WTC11 (cell line): ENCODE measurements at regions not wholly inside any gene's neighbourhood (a gene's known extent, or its start where the extent isn't known, plus 50 kb on each side); places are given as distances from the start of the nearest gene placed in this dataset.

Experiments used
- EMX1 ChIP-seq: fragments of 250-450 bp; sonication (Bioruptor Pico); IDR thresholded peaks from 2 replicates; pipeline ENCODE4 v1.8.0; 2021; ENCODE audit warnings: mild to moderate bottlenecking
- NFYB ChIP-seq: sonication (generic); formaldehyde crosslinking; conservative IDR thresholded peaks from 2 replicates; pipeline ENCODE4 v1.8.0; 2022; ENCODE audit warnings: low read depth, missing genetic modification reagents
- ZBTB21 ChIP-seq: sonication (generic); formaldehyde crosslinking; IDR thresholded peaks from 2 replicates; pipeline ENCODE4 v1.8.1; 2023; ENCODE audit warnings: mild to moderate bottlenecking, missing genetic modification reagents, borderline replicate concordance
- ZNF219 ChIP-seq: sonication (generic); formaldehyde crosslinking; IDR thresholded peaks from 2 replicates; pipeline ENCODE4 v1.8.0; 2023; ENCODE audit warnings: missing genetic modification reagents, mild to moderate bottlenecking, borderline replicate concordance
- TF ChIP-seq, protein P1 (sequence below): sonication (generic); formaldehyde crosslinking; IDR thresholded peaks from 2 replicates; pipeline ENCODE4 v1.8.0; 2022; ENCODE audit warnings: mild to moderate bottlenecking, missing genetic modification reagents
- TF ChIP-seq, protein P2 (sequence below): fragments of 200-600 bp; IDR thresholded peaks from 2 replicates; pipeline ENCODE4 v1.8.0; 2022; ENCODE audit warnings: antibody characterized with exemption
- TF ChIP-seq, protein P3 (sequence below): sonication (generic); formaldehyde crosslinking; IDR thresholded peaks from 2 replicates; pipeline ENCODE4 v1.8.0; 2022; ENCODE audit warnings: mild to moderate bottlenecking, missing genetic modification reagents
- TF ChIP-seq, protein P4 (sequence below): sonication (generic); formaldehyde crosslinking; IDR thresholded peaks from 2 replicates; pipeline ENCODE4 v1.8.1; 2023; ENCODE audit warnings: mild to moderate bottlenecking, missing genetic modification reagents, moderate library complexity

DNA sequence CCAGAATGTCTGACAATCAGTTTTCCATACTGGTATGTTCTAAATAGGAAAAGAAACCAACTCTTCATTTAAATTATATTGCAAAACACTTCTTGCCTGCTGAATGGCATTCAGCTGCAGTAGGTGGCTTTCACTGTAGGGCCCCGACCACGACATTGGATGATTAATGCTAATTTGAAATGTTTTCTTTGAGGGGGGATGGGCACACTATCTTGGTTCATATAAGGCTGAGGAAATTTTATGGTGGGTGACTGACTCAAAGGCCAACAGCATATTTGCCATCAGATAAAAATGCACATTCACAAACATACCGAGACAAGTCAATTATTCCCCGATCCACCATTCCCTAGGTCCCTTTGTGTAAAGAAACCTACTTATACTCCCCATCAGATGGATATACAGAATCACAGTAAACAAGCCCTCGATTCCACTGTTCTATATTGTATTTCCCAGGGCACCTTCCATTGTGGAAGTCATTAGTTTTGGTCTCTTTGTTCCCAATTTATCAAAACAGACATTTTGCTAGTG, 464.2 kb upstream of the DAB1 start:
- TF ChIP-seq, protein P1, sequence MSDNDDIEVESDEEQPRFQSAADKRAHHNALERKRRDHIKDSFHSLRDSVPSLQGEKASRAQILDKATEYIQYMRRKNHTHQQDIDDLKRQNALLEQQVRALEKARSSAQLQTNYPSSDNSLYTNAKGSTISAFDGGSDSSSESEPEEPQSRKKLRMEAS (CRISPR knock-in tag) = no peak
- TF ChIP-seq, protein P2, sequence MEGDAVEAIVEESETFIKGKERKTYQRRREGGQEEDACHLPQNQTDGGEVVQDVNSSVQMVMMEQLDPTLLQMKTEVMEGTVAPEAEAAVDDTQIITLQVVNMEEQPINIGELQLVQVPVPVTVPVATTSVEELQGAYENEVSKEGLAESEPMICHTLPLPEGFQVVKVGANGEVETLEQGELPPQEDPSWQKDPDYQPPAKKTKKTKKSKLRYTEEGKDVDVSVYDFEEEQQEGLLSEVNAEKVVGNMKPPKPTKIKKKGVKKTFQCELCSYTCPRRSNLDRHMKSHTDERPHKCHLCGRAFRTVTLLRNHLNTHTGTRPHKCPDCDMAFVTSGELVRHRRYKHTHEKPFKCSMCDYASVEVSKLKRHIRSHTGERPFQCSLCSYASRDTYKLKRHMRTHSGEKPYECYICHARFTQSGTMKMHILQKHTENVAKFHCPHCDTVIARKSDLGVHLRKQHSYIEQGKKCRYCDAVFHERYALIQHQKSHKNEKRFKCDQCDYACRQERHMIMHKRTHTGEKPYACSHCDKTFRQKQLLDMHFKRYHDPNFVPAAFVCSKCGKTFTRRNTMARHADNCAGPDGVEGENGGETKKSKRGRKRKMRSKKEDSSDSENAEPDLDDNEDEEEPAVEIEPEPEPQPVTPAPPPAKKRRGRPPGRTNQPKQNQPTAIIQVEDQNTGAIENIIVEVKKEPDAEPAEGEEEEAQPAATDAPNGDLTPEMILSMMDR = no peak
- TF ChIP-seq, protein P3, sequence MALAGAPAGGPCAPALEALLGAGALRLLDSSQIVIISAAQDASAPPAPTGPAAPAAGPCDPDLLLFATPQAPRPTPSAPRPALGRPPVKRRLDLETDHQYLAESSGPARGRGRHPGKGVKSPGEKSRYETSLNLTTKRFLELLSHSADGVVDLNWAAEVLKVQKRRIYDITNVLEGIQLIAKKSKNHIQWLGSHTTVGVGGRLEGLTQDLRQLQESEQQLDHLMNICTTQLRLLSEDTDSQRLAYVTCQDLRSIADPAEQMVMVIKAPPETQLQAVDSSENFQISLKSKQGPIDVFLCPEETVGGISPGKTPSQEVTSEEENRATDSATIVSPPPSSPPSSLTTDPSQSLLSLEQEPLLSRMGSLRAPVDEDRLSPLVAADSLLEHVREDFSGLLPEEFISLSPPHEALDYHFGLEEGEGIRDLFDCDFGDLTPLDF = no peak
- TF ChIP-seq, protein P4, sequence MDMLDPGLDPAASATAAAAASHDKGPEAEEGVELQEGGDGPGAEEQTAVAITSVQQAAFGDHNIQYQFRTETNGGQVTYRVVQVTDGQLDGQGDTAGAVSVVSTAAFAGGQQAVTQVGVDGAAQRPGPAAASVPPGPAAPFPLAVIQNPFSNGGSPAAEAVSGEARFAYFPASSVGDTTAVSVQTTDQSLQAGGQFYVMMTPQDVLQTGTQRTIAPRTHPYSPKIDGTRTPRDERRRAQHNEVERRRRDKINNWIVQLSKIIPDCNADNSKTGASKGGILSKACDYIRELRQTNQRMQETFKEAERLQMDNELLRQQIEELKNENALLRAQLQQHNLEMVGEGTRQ (CRISPR knock-in tag) = no peak
- TF ChIP-seq ZNF219 (CRISPR knock-in tag) (no peak), ZBTB21 (CRISPR knock-in tag) (no peak), EMX1 (CRISPR knock-in tag) (no peak), NFYB (CRISPR knock-in tag) (no peak)
